Activated T-cell treated with anti-CD3 and anti-CD28 coated beads, Interleukin-2, amount 50 U/mL, for 24 hours (primary cell): ENCODE measurements at regions not wholly inside any gene's neighbourhood (a gene's known extent, or its start where the extent isn't known, plus 50 kb on each side); places are given as distances from the start of the nearest gene placed in this dataset.
"Not testable (repeated sequence)": the region's sequence is repeated elsewhere in the genome, so short reads cannot be mapped to it uniquely, and the experiment has no call there.

Experiments
- DNase-seq: peaks from one replicate; pipeline ENCODE4 v3.0.0-alpha.2; 2020
- H3K27ac Mint-ChIP-seq: 2 replicates; pipeline ENCODE4 v1.8.0; 2020; ENCODE audit warnings: mild to moderate bottlenecking, mixed read lengths
- H3K27me3 Mint-ChIP-seq: 2 replicates; pipeline ENCODE4 v1.8.0; 2020; ENCODE audit warnings: mixed read lengths
- H3K36me3 Mint-ChIP-seq: 2 replicates; pipeline ENCODE4 v1.8.0; 2020; ENCODE audit warnings: low read depth, mixed read lengths
- H3K4me1 Mint-ChIP-seq: 2 replicates; pipeline ENCODE4 v1.8.0; 2020; ENCODE audit warnings: low read depth, mixed read lengths
- H3K4me3 Mint-ChIP-seq: 2 replicates; pipeline ENCODE4 v1.8.0; 2020; ENCODE audit warnings: mild to moderate bottlenecking, moderate library complexity, mixed read lengths
- H3K9me3 Mint-ChIP-seq: 2 replicates; pipeline ENCODE4 v1.8.0; 2020; ENCODE audit warnings: mixed read lengths

DNA sequence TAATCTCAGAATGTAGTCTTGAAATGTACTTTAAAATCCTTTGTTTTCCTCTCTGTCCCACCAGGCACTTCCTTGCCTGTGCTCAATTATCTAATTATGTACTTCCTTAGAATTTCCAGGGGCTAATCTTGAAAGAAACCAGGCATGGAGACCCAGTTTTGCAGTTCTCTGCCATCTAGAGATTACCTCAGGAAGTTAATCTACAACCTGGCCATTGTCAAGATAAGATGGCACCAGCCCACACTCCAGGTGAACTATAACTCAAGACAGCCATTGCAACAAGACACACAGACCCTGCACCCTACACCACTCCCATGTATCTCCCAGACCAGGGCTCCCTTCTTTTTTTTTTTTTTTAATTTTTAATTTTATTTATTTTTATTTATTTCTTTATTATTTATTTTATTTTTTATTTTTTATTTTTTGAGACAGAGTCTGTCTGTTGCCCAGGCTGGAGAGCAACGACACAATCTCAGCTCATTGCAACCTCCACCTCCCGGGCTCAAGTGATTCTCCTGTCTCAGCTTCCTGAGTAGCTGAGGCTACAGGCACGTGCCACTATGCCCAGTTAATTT is 85.9 kb upstream of the TRIM24 start:
- H3K4me3 Mint-ChIP-seq: no peak overlapping the region
- no peaks in the 10 kb centered on the region for H3K27me3 Mint-ChIP-seq
- H3K9me3 Mint-ChIP-seq: peaks cover 18% of the 10 kb centered on the region
- peaks cover 2% of the 10 kb centered on the region for H3K36me3 Mint-ChIP-seq
- DNase-seq: no peak
- no peaks in the 10 kb centered on the region for H3K4me1 Mint-ChIP-seq
- H3K27ac Mint-ChIP-seq: no peak overlapping the region

DNA sequence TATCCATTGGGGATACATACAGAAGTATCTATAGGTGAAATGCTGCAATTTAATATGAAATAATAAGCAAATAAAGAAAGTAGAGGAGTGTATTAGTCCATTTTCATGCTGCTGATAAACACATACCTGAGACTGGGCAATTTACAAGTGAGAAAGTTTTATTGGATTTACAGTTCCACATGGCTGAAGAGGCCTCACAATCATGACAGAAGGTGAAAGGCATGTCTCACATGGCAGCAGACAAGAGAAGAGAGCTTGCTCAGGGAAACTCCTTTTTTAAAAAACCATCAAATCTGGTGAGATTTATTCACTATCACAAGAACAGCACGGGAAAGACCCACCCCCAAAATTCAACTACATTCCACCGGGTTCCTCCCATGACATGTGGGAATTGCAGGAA is 82.8 kb upstream of the TRIM24 start:
- H3K27me3 Mint-ChIP-seq: no peaks in the 10 kb centered on the region
- H3K4me1 Mint-ChIP-seq: no peaks in the 10 kb centered on the region
- no peaks in the 10 kb centered on the region for H3K36me3 Mint-ChIP-seq
- no peak overlapping the region for H3K4me3 Mint-ChIP-seq
- peaks cover 2% of the 10 kb centered on the region for H3K9me3 Mint-ChIP-seq
- no peak overlapping the region for H3K27ac Mint-ChIP-seq
- DNase-seq: no peak

- Mint-ChIP-seq H3K27me3 (no peaks in the 10 kb centered on the region), H3K9me3 (peaks cover 2% of the 10 kb centered on the region), H3K36me3 (no peaks in the 10 kb centered on the region), H3K4me1 (no peaks in the 10 kb centered on the region), H3K27ac (no peak overlapping the region), H3K4me3 (no peak overlapping the region)
- DNase-seq: no peak
These were observed 81.1 kb upstream of the TRIM24 start for GRCh38 chr7:138378741-138379559.

DNA sequence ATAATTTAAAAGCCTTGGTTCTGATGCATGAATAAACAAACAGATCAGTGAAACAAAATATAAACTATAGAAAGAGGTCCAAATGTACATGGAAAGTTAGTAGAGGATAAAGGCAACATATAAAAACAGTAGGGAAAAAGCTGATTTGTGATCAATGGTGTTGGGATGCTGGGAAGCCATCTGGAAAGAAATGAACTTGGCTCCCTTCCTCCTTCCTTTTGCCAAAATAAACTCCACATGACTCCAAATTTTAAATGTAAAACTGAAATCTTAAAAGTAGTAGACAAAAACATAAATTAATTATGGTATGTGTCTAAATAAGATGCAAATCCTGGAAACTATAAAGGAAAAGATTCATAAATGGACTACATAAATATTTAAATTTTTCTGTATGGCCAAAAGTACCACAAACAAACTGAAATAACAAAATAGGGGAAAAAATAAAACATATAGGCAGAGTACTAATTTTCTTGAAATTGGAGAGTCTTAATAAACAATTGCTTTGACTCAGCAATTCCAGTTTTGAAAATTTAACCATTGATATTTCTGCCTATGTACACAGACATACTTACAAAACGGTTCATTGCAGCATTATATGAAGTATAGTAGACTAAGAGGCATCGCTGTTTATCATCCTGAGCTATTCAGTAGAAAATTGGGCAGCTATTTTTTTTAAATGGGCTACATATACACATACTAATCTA is 77.0 kb upstream of the TRIM24 start:
- H3K36me3 Mint-ChIP-seq: no peaks in the 10 kb centered on the region
- H3K27me3 Mint-ChIP-seq: no peaks in the 10 kb centered on the region
- H3K4me3 Mint-ChIP-seq: no peak overlapping the region
- no peak overlapping the region for H3K27ac Mint-ChIP-seq
- no peak for DNase-seq
- peaks cover 2% of the 10 kb centered on the region for H3K9me3 Mint-ChIP-seq
- H3K4me1 Mint-ChIP-seq: no peaks in the 10 kb centered on the region

GRCh38 chr7:138386821-138387220 is 73.2 kb upstream of the TRIM24 start:
- Mint-ChIP-seq H3K27me3 (no peaks in the 10 kb centered on the region), H3K27ac (no peak overlapping the region), H3K4me3 (no peak overlapping the region), H3K9me3 (no peaks in the 10 kb centered on the region), H3K36me3 (no peaks in the 10 kb centered on the region), H3K4me1 (no peaks in the 10 kb centered on the region)
- DNase-seq: no peak

DNA sequence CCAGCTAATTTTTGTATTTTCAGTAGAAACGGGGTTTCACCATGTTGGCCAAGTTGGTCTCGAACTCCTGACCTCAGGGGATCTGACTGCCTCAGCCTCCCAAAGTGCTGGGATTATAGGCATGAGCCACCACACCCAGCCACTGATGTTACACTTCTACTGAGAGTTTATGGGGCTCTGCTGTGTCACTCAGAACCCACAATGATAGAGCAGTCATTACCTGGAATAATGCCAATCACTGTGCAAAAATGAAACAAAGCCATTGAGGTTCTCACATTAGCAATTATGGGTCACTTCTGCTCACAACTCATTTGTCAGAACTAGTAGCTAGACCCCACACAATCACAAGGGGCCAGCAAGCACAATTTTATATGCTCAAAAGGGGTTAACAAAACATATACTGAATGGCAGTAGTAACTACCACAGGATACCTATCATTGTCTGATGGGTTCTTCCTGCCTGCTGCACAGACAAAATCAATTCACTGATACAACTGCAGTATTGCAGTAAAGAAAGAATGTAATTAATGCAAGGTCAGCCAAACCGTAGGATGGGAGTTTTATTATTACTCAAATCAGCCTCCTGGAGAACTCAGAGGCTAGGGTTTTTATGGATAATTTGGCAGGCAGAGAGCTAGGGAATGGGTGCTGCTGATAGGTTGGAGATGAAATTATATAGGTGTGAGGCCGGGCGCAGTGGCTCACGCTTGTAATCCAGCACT is 72.1 kb upstream of the TRIM24 start:
- H3K36me3 Mint-ChIP-seq: no peaks in the 10 kb centered on the region
- no peak overlapping the region for H3K27ac Mint-ChIP-seq
- DNase-seq: no peak
- no peaks in the 10 kb centered on the region for H3K27me3 Mint-ChIP-seq
- H3K9me3 Mint-ChIP-seq: no peaks in the 10 kb centered on the region
- no peaks in the 10 kb centered on the region for H3K4me1 Mint-ChIP-seq
- no peak overlapping the region for H3K4me3 Mint-ChIP-seq

DNA sequence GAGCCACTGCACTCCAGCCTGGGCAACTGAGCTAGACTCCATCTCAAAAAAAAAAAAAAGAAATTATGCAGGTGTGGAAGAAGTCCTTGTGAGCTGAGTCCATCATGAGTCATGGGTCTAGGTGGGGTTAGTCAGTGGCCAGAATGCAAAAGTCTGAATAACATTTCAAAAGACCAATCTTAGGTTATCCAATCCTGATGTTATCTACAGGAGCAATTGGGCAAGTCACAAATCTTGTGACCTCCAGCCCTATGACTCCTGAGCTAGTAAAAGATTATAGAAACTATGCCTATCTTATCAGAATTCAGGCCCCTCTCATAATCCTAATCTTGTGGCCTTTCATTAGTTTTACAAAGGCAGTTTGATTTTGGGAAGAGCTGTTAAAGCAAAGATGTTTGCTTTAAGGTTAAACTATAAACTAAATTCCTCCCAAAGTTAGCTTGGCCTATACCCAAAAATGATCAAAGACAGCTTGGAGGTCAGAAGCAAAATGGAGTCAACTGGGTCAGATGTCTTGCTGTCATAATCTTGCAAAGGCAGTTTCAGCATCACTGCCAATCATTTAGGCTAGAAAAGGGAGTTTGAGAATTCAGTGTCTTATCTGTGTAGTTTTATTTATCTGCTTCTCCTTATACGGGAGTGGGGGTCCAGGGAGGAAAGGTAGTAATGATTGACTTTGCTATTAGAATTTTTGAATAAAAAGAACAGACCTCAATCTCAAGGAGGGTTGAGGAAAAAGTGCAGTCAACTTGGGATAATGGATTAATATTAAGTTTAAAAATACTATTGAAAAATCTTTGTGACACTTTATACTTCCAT is 71.2 kb upstream of the TRIM24 start:
- H3K4me3 Mint-ChIP-seq: no peak overlapping the region
- no peak overlapping the region for H3K27ac Mint-ChIP-seq
- H3K4me1 Mint-ChIP-seq: no peaks in the 10 kb centered on the region
- H3K9me3 Mint-ChIP-seq: no peaks in the 10 kb centered on the region
- H3K36me3 Mint-ChIP-seq: no peaks in the 10 kb centered on the region
- no peaks in the 10 kb centered on the region for H3K27me3 Mint-ChIP-seq
- DNase-seq: no peak

GRCh38 chr7:138395763-138396162 is 64.3 kb upstream of the TRIM24 start:
- H3K4me3 Mint-ChIP-seq: no peak overlapping the region
- no peak overlapping the region for H3K27ac Mint-ChIP-seq
- H3K9me3 Mint-ChIP-seq: no peaks in the 10 kb centered on the region
- H3K4me1 Mint-ChIP-seq: no peaks in the 10 kb centered on the region
- H3K36me3 Mint-ChIP-seq: no peaks in the 10 kb centered on the region
- DNase-seq: no peak
- no peaks in the 10 kb centered on the region for H3K27me3 Mint-ChIP-seq

- Mint-ChIP-seq H3K27ac (no peak overlapping the region), H3K4me1 (no peaks in the 10 kb centered on the region)
These were observed 63.6 kb upstream of the TRIM24 start for GRCh38 chr7:138396251-138397070.

DNA sequence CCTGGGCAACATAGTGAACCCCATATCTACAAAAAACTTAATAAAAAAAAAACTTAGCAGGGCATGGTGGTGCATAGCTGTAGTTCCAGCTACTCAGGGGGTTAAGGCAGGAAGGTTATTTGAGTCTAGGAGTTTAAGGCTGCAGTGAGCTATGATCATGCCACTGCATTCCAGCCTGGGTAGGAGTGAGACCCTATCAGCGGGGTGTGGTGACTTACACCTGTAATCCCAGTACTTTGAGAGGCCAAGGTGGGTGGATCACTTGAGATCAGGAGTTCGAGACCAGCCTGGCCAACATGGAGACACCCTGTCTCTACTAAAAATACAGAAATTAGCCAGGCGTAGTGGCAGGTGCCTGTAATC is 63.0 kb upstream of the TRIM24 start:
- not testable (repeated sequence) for H3K9me3 Mint-ChIP-seq, DNase-seq, H3K27me3 Mint-ChIP-seq, H3K4me1 Mint-ChIP-seq, H3K4me3 Mint-ChIP-seq, H3K27ac Mint-ChIP-seq, H3K36me3 Mint-ChIP-seq

More at GRCh38 chr7:138396251-138397070, 63.6 kb upstream of the TRIM24 start:
- H3K27me3 Mint-ChIP-seq: no peaks in the 10 kb centered on the region
- no peaks in the 10 kb centered on the region for H3K36me3 Mint-ChIP-seq
- H3K4me3 Mint-ChIP-seq: no peak overlapping the region
- no peak for DNase-seq
- no peaks in the 10 kb centered on the region for H3K9me3 Mint-ChIP-seq

- no peaks in the 10 kb centered on the region for H3K9me3 Mint-ChIP-seq
- no peak overlapping the region for H3K4me3 Mint-ChIP-seq
- no peak for DNase-seq
- no peaks in the 10 kb centered on the region for H3K27me3 Mint-ChIP-seq
- H3K27ac Mint-ChIP-seq: no peak overlapping the region
- no peaks in the 10 kb centered on the region for H3K4me1 Mint-ChIP-seq
- no peaks in the 10 kb centered on the region for H3K36me3 Mint-ChIP-seq
These were observed 61.2 kb upstream of the TRIM24 start for GRCh38 chr7:138398857-138399256.

- H3K27me3 Mint-ChIP-seq: no peaks in the 10 kb centered on the region
- H3K9me3 Mint-ChIP-seq: no peaks in the 10 kb centered on the region
- no peaks in the 10 kb centered on the region for H3K36me3 Mint-ChIP-seq
- no peak for DNase-seq
- H3K27ac Mint-ChIP-seq: no peak overlapping the region
- H3K4me1 Mint-ChIP-seq: no peaks in the 10 kb centered on the region
- H3K4me3 Mint-ChIP-seq: no peak overlapping the region
These were observed 59.6 kb upstream of the TRIM24 start for GRCh38 chr7:138400400-138400886.

GRCh38 chr7:138402749-138403148 is 57.3 kb upstream of the TRIM24 start:
- H3K27ac Mint-ChIP-seq: no peak overlapping the region
- no peaks in the 10 kb centered on the region for H3K9me3 Mint-ChIP-seq
- H3K4me1 Mint-ChIP-seq: no peaks in the 10 kb centered on the region
- DNase-seq: no peak
- no peaks in the 10 kb centered on the region for H3K27me3 Mint-ChIP-seq
- H3K36me3 Mint-ChIP-seq: no peaks in the 10 kb centered on the region
- no peak overlapping the region for H3K4me3 Mint-ChIP-seq
